IMR-90 (cell line): ENCODE measurements at regions not wholly inside any gene's neighbourhood (a gene's known extent, or its start where the extent isn't known, plus 50 kb on each side); places are given as distances from the start of the nearest gene placed in this dataset.

ENCODE experiments used
- ATAC-seq: fragments of 200-7000 bp; cut with Tn5 transposase; 2 replicates; pipeline ENCODE4 v1.9.1; 2020; ENCODE audit warnings: low read depth, mild to moderate bottlenecking, moderate library complexity
- BruUV-seq: library from RNA; stranded (reverse); fragments of 400-500 nt; replicated peaks from 2 replicates; lab custom pipeline; 2021; lab: Mats Ljungman, UMichigan
- CTCF ChIA-PET: fragments of 300-600 bp; formaldehyde crosslinking; extraction: SDS; loops from one replicate; lab custom pipeline; 2021; ENCODE audit warnings: antibody characterized with exemption; lab: Yijun Ruan, JAX
- POLR2A ChIA-PET: fragments of 300-600 bp; sonication (Branson Sonifier 250); formaldehyde crosslinking; loops from one replicate; lab custom pipeline; 2022; ENCODE audit warnings: antibody characterized with exemption; ENCODE audit not compliant: unreplicated experiment; lab: Charles Lee
- DNase-seq: peaks from one replicate; pipeline ENCODE4 v3.0.0; 2013
- H2AFZ ChIP-seq: replicated peaks from 2 replicates; pipeline ENCODE3; 2013; ENCODE audit warnings: low read length, mild to moderate bottlenecking; ENCODE audit not compliant: poor library complexity
- H2AK5ac ChIP-seq: 2 replicates; pipeline ENCODE4 v1.6.1; 2013; ENCODE audit warnings: low read depth, low read length, inconsistent platforms
- H2AK9ac ChIP-seq: replicated peaks from 2 replicates; pipeline ENCODE3; 2013; ENCODE audit warnings: mild to moderate bottlenecking, low read depth, low read length, moderate library complexity; ENCODE audit not compliant: poor library complexity
- H2BK120ac ChIP-seq: 2 replicates; pipeline ENCODE4 v1.6.1; 2013; ENCODE audit warnings: low read depth, low read length, inconsistent platforms
- H2BK15ac ChIP-seq: 3 replicates; pipeline ENCODE4 v1.6.1; 2013; ENCODE audit warnings: low read depth, low read length, inconsistent platforms
- H2BK20ac ChIP-seq: 2 replicates; pipeline ENCODE4 v1.6.1; 2013; ENCODE audit warnings: low read depth, mild to moderate bottlenecking, inconsistent platforms, low read length, moderate library complexity
- H2BK5ac ChIP-seq: 2 replicates; pipeline ENCODE4 v1.6.1; 2013; ENCODE audit warnings: mild to moderate bottlenecking, low read depth, low read length, inconsistent platforms; ENCODE audit not compliant: poor library complexity, severe bottlenecking
- H3K14ac ChIP-seq: replicated peaks from 2 replicates; pipeline ENCODE4 v1.6.1; 2013; ENCODE audit warnings: low read depth, low read length, inconsistent platforms
- H3K18ac ChIP-seq: 2 replicates; pipeline ENCODE4 v1.6.1; 2013; ENCODE audit warnings: low read depth, low read length, control low read depth
- H3K23ac ChIP-seq: 2 replicates; pipeline ENCODE4 v1.6.1; 2013; ENCODE audit warnings: low read depth, low read length, inconsistent platforms
- H3K27ac ChIP-seq: 2 replicates; pipeline ENCODE4 v1.5.1; 2013; ENCODE audit warnings: mild to moderate bottlenecking, control low read depth, low read length; ENCODE audit not compliant: insufficient read depth
- H3K27me3 ChIP-seq: 2 replicates; pipeline ENCODE4 v1.6.1; 2013; ENCODE audit warnings: low read length; ENCODE audit not compliant: control insufficient read depth, insufficient read depth
- H3K36me3 ChIP-seq: 2 replicates; pipeline ENCODE4 v1.6.1; 2013; ENCODE audit warnings: low read length, mixed read lengths; ENCODE audit not compliant: control insufficient read depth, insufficient read depth
- H3K4ac ChIP-seq: 2 replicates; pipeline ENCODE4 v1.6.1; 2013; ENCODE audit warnings: low read depth, low read length, inconsistent platforms
- H3K4me1 ChIP-seq: 2 replicates; pipeline ENCODE4 v1.6.1; 2013; ENCODE audit warnings: low read length, mixed read lengths; ENCODE audit not compliant: control insufficient read depth, insufficient read depth
- H3K4me2 ChIP-seq: 2 replicates; pipeline ENCODE4 v1.6.1; 2013; ENCODE audit warnings: low read depth, mild to moderate bottlenecking, control low read depth, low read length, moderate library complexity
- H3K4me3 ChIP-seq: 2 replicates; pipeline ENCODE4 v1.5.1; 2013; ENCODE audit warnings: low read depth, mild to moderate bottlenecking, control low read depth, low read length, moderate library complexity; ENCODE audit not compliant: insufficient read depth
- H3K56ac ChIP-seq: 2 replicates; pipeline ENCODE4 v1.6.1; 2013; ENCODE audit warnings: low read length, inconsistent platforms; ENCODE audit not compliant: insufficient read depth; ENCODE audit errors: extremely low read depth
- H3K79me1 ChIP-seq, 2 experiments: 2 replicates each; pipeline ENCODE4 v1.6.1; 2013; ENCODE audit warnings: low read length in 2 of 2, inconsistent platforms in 1 of 2, low read depth in 1 of 2
- H3K9ac ChIP-seq: 2 replicates; pipeline ENCODE4 v1.6.1; 2013; ENCODE audit warnings: low read depth, low read length, control low read depth
- H3K9me1 ChIP-seq: 2 replicates; pipeline ENCODE4 v1.6.1; 2013; ENCODE audit warnings: low read length, inconsistent platforms; ENCODE audit not compliant: insufficient read depth
- H3K9me3 ChIP-seq: 2 replicates; pipeline ENCODE4 v1.6.1; 2013; ENCODE audit warnings: low read length; ENCODE audit not compliant: control insufficient read depth, insufficient read depth
- H4K20me1 ChIP-seq: 2 replicates; pipeline ENCODE4 v1.6.1; 2013; ENCODE audit warnings: low read length, inconsistent platforms; ENCODE audit not compliant: insufficient read depth
- H4K5ac ChIP-seq: 2 replicates; pipeline ENCODE4 v1.6.1; 2013; ENCODE audit warnings: mild to moderate bottlenecking, low read depth, low read length, control low read depth
- H4K8ac ChIP-seq, 2 experiments: 2 replicates each; pipeline ENCODE4 v1.6.1; 2013; ENCODE audit warnings: low read depth in 2 of 2, low read length in 2 of 2, control low read depth in 1 of 2, inconsistent platforms in 1 of 2
- H4K91ac ChIP-seq: 2 replicates; pipeline ENCODE4 v1.6.1; 2013; ENCODE audit warnings: low read depth, low read length, inconsistent platforms; ENCODE audit not compliant: insufficient read depth
- CHD1 ChIP-seq: IDR thresholded peaks from 2 replicates; pipeline ENCODE4 v1.6.1; 2012; ENCODE audit warnings: low read depth, low read length, improper control_type of control experiment
- NFE2L2 ChIP-seq: fragments of 150-350 bp; IDR thresholded peaks from 2 replicates; pipeline ENCODE4 v1.6.1; 2016; ENCODE audit warnings: low read depth, mild to moderate bottlenecking, low read length
- RAD21 ChIP-seq: IDR thresholded peaks from 2 replicates; pipeline ENCODE4 v1.6.1; 2012; ENCODE audit warnings: low read length, improper control_type of control experiment
- SMC3 ChIP-seq: fragments of 150-350 bp; IDR thresholded peaks from 2 replicates; pipeline ENCODE4 v1.6.1; 2016; ENCODE audit warnings: low read depth, mild to moderate bottlenecking, antibody characterized with exemption, low read length, moderate library complexity
- WGBS, 2 experiments: methylation state at CpG; one replicate each; pipeline versions ENCODE4 v1.1.5 to v1.1.7; 2013; ENCODE audit warnings: missing lambda C conversion rate in 2 of 2; ENCODE audit not compliant: insufficient read length in 1 of 2; ENCODE audit errors: extremely low coverage in 2 of 2; 5-methylcytosine and 5-hydroxymethylcytosine counted together
- dilution Hi-C: fragments of 300-500 bp; cut with HindIII; formaldehyde crosslinking; loops from one replicate; pipeline ENCODE4 v1.14.3; 2018; ENCODE audit warnings: low sequenced_read_pairs; ENCODE audit not compliant: unreplicated experiment
- in situ Hi-C: fragments of 300-500 bp; cut with MboI; formaldehyde crosslinking; loops from 3 replicates; pipeline ENCODE4 v1.14.3; 2019; ENCODE audit warnings: low sequenced_read_pairs, inconsistent platforms, mixed read lengths
- intact Hi-C: fragments of 100-400 bp; cut with micrococcal nuclease; formaldehyde crosslinking; loops from 2 replicates; pipeline ENCODE4 v1.10.0; 2022
- TF ChIP-seq, protein P1 (sequence below): conservative IDR thresholded peaks from 2 replicates; pipeline ENCODE4 v1.5.1; 2012; ENCODE audit warnings: mild to moderate bottlenecking, low read depth, low read length, improper control_type of control experiment

DNA sequence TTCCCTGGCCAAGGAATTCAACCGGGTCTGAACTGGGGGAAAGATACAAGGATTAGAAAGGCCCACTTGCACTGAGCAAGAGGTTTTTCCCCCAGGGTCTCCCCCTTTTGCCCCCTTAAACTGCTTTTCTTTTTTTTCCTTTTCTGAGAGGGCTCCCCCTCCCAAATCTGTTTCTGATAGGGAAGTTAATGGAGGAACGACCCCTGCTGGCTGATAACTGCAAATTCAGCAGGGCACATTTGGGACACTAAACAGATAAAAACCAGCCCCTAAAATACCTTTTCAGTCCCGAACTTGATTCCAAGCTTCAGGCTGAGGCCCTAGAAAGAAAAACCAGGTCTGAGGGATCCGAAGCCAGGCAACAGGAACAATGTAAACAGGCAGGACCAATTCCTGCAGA is 1012.4 kb upstream of the CRIM1 start:
- no peaks in the 10 kb centered on the region for H3K27me3 ChIP-seq
- in situ Hi-C loops (no loop called here), dilution Hi-C loops (no loop called here), intact Hi-C loops (no loop called here)
- no peak overlapping the region for H3K18ac ChIP-seq
- no peak for DNase-seq
- ChIA-PET POLR2A (no interaction called here), CTCF (no interaction called here)
- no peak overlapping the region for H2AK5ac ChIP-seq
- peak; percentile 23; the same call in 1 of the 2 replicates for TF ChIP-seq SMC3
- 0 out of 2 replicates have a peak, but pooled peaks have one; percentile 14 for TF ChIP-seq RAD21
- TF ChIP-seq, protein P1, sequence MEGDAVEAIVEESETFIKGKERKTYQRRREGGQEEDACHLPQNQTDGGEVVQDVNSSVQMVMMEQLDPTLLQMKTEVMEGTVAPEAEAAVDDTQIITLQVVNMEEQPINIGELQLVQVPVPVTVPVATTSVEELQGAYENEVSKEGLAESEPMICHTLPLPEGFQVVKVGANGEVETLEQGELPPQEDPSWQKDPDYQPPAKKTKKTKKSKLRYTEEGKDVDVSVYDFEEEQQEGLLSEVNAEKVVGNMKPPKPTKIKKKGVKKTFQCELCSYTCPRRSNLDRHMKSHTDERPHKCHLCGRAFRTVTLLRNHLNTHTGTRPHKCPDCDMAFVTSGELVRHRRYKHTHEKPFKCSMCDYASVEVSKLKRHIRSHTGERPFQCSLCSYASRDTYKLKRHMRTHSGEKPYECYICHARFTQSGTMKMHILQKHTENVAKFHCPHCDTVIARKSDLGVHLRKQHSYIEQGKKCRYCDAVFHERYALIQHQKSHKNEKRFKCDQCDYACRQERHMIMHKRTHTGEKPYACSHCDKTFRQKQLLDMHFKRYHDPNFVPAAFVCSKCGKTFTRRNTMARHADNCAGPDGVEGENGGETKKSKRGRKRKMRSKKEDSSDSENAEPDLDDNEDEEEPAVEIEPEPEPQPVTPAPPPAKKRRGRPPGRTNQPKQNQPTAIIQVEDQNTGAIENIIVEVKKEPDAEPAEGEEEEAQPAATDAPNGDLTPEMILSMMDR: peak; percentile 28; the same call in 1 of the 2 replicates
- no peak for TF ChIP-seq CHD1
- no peak for TF ChIP-seq NFE2L2
- no peak overlapping the region for H3K23ac ChIP-seq
- no peak overlapping the region for H2BK5ac ChIP-seq
- H3K9ac ChIP-seq: no peak overlapping the region
- H3K14ac ChIP-seq: no peak overlapping the region
- no peaks in the 10 kb centered on the region for H3K79me1 ChIP-seq
- no peak for ATAC-seq
- H4K8ac ChIP-seq: no peak overlapping the region
- WGBS, 2 experiments: no CpG with 5 or more reads among the region's 4 CpGs
- no peak overlapping the region for H3K56ac ChIP-seq
- no TSS peak for BruUV-seq
- H2AFZ ChIP-seq: no peak overlapping the region
- no peak overlapping the region for H3K4me2 ChIP-seq
- no peak overlapping the region for H4K5ac ChIP-seq
- H3K4ac ChIP-seq: no peak overlapping the region
- no peaks in the 10 kb centered on the region for H3K9me1 ChIP-seq
- H4K91ac ChIP-seq: no peak overlapping the region
- H4K20me1 ChIP-seq: no peaks in the 10 kb centered on the region
- H3K4me1 ChIP-seq: no peaks in the 10 kb centered on the region
- no peak overlapping the region for H2BK15ac ChIP-seq
- peaks cover 8% of the 10 kb centered on the region for H3K9me3 ChIP-seq
- no peak overlapping the region for H3K4me3 ChIP-seq
- no peaks in the 10 kb centered on the region for H3K36me3 ChIP-seq
- H2AK9ac ChIP-seq: no peak overlapping the region
- no peak overlapping the region for H2BK120ac ChIP-seq
- H3K27ac ChIP-seq: no peak overlapping the region
- H2BK20ac ChIP-seq: no peak overlapping the region
